AG09319 (cell line): ENCODE measurements at regions not wholly inside any gene's neighbourhood (a gene's known extent, or its start where the extent isn't known, plus 50 kb on each side); places are given as distances from the start of the nearest gene placed in this dataset.

Source experiments
- DNase-seq: peaks from one replicate; pipeline ENCODE4 v3.0.0-alpha.2; 2010; ENCODE audit warnings: low read depth; ENCODE audit errors: extremely low read depth
- TF ChIP-seq, protein P1 (sequence below): IDR thresholded peaks from 2 replicates; pipeline ENCODE4 v1.5.1; 2011; ENCODE audit warnings: low read depth, mild to moderate bottlenecking, inconsistent platforms, low read length, moderate library complexity

DNA sequence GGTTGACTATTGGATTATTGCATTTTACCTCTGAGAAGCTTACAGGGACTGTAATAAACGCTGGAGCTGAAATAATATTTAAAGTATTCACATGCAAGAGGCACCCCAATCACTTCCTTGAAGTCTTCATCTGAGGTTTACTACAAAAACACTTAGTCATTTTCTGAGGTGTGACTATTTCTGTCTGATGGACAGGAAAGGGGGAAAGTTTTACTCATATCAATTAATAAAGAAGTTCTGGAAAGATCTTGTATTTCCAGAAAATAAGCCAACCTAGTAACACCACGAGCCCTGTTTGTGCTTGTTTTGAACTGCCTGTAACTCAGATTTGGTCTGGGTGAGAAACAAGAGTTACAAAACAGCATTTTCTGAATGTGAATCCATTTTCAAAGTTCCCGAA is 63.9 kb upstream of the PRKCQ start:
- DNase-seq = no peak
- TF ChIP-seq, protein P1, sequence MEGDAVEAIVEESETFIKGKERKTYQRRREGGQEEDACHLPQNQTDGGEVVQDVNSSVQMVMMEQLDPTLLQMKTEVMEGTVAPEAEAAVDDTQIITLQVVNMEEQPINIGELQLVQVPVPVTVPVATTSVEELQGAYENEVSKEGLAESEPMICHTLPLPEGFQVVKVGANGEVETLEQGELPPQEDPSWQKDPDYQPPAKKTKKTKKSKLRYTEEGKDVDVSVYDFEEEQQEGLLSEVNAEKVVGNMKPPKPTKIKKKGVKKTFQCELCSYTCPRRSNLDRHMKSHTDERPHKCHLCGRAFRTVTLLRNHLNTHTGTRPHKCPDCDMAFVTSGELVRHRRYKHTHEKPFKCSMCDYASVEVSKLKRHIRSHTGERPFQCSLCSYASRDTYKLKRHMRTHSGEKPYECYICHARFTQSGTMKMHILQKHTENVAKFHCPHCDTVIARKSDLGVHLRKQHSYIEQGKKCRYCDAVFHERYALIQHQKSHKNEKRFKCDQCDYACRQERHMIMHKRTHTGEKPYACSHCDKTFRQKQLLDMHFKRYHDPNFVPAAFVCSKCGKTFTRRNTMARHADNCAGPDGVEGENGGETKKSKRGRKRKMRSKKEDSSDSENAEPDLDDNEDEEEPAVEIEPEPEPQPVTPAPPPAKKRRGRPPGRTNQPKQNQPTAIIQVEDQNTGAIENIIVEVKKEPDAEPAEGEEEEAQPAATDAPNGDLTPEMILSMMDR = no peak

DNA sequence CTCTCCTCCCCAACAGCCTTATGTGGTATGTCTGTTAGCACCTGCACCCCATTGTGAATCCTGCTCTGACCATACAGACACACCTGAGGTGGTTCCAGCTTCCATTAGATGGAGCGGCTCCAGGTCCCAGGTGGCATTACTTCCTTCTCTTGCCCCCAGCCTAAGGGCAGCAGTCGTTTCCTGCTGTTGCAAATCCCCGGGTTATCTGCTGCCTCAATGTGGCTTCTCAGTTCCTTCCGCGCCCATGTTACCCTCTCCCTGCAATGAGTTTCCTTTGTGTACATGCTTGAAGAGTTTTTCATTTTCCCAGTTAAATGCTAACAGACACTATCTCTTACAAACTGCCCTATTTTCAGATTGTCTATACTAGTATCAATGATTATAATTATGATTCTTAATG is 62.8 kb upstream of the PRKCQ start:
- DNase-seq = no peak
- TF ChIP-seq, protein P1 = no peak

DNA sequence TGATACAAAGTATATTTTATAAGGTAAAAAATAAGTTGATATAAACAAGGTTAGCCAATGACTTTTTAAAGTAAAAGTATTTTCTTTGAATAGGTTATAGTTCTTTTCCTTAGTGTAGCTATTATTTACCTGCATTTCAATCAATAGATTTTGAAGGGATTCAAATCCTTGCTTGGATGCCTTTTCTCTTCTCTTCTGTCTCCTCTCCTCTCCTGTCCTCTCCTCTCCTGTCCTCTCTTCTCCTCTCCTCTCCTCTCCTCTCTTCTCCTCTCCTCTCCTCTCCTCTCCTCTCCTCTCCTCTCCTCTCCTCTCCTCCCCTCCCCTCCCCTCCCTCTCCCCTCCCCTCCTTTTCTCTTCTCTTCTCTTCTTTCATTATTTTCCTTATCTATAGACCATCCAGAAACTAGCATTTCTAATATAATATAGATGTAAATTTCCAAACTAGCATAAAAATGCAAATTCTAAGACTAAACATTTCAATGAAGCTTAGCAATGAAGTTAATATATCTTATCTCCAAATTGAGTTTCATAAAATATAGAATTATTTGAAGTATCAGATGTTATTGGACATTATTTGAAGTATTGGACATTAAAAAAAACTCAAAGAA is 60.5 kb upstream of the PRKCQ start:
- TF ChIP-seq, protein P1 = no peak
- no peak for DNase-seq

DNA sequence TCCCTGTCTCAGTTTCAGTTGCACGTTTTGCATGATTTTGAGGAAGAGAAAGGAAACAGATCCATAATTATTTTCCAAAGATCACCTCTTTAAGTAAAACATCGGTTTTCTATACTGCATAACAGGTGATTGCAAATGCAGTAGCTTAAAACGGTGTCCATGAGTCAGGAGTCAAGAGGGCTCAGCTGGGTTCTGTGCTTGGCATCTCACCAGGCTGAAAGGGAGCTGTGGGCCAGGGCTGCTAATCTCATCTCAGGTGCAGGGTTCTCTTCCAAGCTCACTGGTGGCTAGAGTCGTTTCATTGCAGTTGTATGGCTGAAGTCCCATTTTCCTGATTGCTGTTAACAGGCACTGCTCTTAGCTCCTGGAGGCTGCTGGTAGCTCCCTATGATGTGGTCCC is 57.0 kb upstream of the PRKCQ start:
- TF ChIP-seq, protein P1 = no peak
- DNase-seq = no peak

DNA sequence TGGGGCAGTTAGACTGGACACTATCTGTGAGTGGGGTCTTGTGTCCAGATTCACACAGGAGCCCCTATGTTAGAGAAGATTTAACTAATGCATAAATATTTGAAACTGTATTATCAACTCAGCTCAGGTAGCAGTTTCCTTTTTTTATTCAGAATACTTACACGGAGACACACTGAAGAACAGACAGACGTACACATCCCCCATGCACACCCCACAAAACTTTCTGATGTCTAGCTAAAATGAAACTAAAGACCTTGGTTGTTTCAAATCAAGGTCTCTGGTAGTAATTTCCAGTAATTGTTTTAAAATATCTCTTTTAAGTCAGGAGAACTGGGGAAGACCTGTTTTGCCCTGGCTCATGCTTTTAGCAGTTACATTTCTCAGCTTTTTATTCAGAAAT is 55.7 kb upstream of the PRKCQ start:
- TF ChIP-seq, protein P1 = no peak
- DNase-seq = no peak
